Spinal cord (tissue), 9 donors: ENCODE measurements at regions not wholly inside any gene's neighbourhood (a gene's known extent, or its start where the extent isn't known, plus 50 kb on each side); places are given as distances from the start of the nearest gene placed in this dataset.
"Not testable (repeated sequence)": the region's sequence is repeated elsewhere in the genome, so short reads cannot be mapped to it uniquely, and the experiment has no call there.

Source experiments
- DNase-seq, 6 donors: peaks; one replicate each; pipeline versions ENCODE4 v3.0.0 to v3.0.0-alpha.2; 2013 to 2015; ENCODE audit warnings: low spot score in 6 of 6, low read depth in 4 of 6
- H3K27ac ChIP-seq: one replicate; pipeline ENCODE4 v1.5.1; 2013; ENCODE audit warnings: low read depth, low read length, control low read depth
- H3K27me3 ChIP-seq: one replicate; pipeline ENCODE4 v1.6.1; 2013; ENCODE audit warnings: low read length; ENCODE audit not compliant: control insufficient read depth, insufficient read depth
- H3K36me3 ChIP-seq: one replicate; pipeline ENCODE4 v1.6.1; 2013; ENCODE audit warnings: low read length; ENCODE audit not compliant: control insufficient read depth, insufficient read depth
- H3K4me1 ChIP-seq: one replicate; pipeline ENCODE4 v1.6.1; 2013; ENCODE audit warnings: low read length; ENCODE audit not compliant: control insufficient read depth, insufficient read depth
- H3K4me3 ChIP-seq: one replicate; pipeline ENCODE4 v1.5.1; 2013; ENCODE audit warnings: low read depth, low read length, control low read depth
- H3K9me3 ChIP-seq: one replicate; pipeline ENCODE4 v1.6.1; 2013; ENCODE audit warnings: low read length; ENCODE audit not compliant: control insufficient read depth, insufficient read depth
- WGBS: methylation state at CpG from one replicate; pipeline ENCODE4 v1.1.5; 2013; ENCODE audit warnings: missing lambda C conversion rate; ENCODE audit not compliant: insufficient coverage; 5-methylcytosine and 5-hydroxymethylcytosine counted together
- donor health status: healthy.

DNA sequence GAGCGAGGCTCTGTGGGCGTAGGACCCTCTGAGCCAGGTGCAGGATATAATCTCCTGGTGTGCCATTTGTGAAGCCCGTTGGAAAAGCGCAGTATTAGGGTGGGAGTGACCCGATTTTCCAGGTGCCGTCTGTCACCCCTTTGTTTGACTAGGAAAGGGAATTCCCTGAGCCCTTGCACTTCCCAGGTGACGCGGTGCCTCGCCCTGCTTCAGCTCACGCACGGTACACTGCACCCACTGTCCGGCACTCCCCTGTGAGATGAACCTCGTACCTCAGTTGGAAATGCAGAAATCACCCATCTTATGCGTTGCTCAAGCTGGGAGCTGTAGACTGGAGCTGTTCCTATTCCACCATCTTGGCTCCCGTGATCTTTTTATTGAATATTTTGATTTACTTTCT is 576.0 kb upstream of the CPEB2 start:
- H3K27ac ChIP-seq, H3K9me3 ChIP-seq, H3K36me3 ChIP-seq, DNase-seq, H3K4me3 ChIP-seq, H3K4me1 ChIP-seq, H3K27me3 ChIP-seq: not testable (repeated sequence)
- WGBS: 97% methylated on average over 14 of the region's 15 CpGs

DNA sequence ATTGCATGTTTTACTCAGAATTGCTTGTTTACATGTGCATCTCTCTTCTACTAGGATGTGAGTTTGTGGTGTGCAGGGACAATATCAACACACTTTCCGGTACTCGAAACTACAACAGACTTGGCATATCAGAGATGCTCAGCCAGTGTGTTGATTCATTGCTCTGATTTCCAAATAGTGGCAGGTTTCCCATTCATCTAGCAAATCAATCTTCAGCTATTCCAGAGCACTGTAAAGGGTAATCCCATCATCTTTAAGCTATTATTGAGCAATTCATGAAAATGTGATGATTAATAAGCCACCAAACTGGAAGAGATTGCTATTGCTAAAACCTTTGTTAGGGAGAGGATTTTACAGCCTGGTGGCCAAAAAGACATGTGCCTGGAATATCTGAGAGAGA is 574.2 kb upstream of the CPEB2 start:
- Histone ChIP-seq H3K4me1 (no peaks in the 10 kb centered on the region), H3K9me3 (no peaks in the 10 kb centered on the region), H3K27ac (no peak overlapping the region), H3K4me3 (no peak overlapping the region), H3K27me3 (no peaks in the 10 kb centered on the region), H3K36me3 (no peaks in the 10 kb centered on the region)
- 100% methylated on average over 2 of the region's 2 CpGs for WGBS
- DNase-seq: peak in 1 of 6 donors; percentile 50

DNA sequence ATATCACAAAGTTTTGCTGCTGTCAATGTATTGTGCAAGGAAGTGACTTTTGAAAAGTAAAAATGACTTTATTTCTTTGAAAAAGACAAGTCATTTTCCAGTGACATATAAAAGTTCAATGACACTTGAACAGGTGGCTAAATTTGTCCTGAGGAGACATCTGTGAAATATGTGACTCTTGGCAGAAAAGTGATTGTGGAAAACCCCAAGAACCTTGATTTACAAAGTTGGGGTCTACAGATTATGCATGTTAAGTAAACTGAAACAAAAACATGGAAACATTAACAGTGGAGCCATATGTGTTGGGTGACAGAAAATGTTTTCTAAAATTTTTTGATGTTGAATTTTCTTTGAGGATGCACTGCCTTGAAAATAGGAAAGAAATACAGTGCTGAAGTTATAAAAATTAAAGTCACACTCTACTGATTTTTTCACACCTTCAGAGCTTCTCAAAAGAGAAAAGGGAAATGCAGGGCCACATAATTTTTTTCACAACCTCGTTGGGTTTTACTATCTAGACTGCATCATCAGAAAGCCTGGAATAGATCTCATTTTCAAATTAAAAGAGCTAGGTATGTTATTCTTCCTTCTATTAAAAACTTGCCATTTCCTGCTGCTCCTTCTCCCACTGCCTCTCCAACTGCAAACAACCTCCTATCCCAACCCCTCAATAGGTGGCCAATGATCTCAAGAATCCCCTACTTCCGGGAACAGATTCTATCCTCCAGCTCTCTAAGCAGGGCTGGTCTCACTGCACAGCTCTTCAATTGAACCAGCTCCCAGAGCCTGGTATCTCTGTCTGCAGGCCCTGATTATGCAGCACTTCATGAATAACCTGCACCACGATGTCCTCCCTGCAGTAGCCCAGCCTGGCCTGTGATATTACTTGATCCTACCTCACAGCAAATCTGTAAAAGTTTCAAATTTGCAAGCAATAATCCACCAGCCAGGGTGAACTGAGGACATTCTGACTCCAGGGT is 570.8 kb upstream of the CPEB2 start:
- WGBS: 39% methylated on average over 2 of the region's 3 CpGs
- Histone ChIP-seq H3K4me3 (no peak overlapping the region), H3K27ac (no peak overlapping the region), H3K9me3 (no peaks in the 10 kb centered on the region), H3K27me3 (no peaks in the 10 kb centered on the region), H3K36me3 (no peaks in the 10 kb centered on the region), H3K4me1 (no peaks in the 10 kb centered on the region)
- no peak for DNase-seq

DNA sequence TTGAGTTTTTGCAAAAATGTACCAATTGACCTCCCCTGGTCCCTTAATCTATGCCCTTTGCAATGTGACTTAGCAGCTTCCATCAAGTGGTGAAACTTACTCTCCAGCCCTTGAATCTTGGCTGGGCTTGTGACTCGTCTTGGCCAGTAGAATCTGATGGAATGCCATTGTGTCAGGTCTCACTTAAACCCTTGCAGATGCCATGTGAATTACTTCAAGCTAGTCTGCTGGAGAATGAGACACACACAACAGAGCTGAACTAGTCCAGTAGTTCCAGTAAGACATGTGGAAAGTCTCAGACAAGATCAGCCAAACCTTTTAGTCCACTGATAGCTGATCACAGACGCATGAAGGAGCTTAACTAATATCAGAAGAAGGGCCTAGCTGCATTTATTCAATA is 567.8 kb upstream of the CPEB2 start:
- Histone ChIP-seq H3K9me3 (no peaks in the 10 kb centered on the region), H3K4me3 (no peak overlapping the region), H3K27me3 (no peaks in the 10 kb centered on the region), H3K27ac (no peak overlapping the region), H3K4me1 (no peaks in the 10 kb centered on the region), H3K36me3 (no peaks in the 10 kb centered on the region)
- DNase-seq: no peak
- 100% methylated on average over 1 of the region's 2 CpGs for WGBS

DNA sequence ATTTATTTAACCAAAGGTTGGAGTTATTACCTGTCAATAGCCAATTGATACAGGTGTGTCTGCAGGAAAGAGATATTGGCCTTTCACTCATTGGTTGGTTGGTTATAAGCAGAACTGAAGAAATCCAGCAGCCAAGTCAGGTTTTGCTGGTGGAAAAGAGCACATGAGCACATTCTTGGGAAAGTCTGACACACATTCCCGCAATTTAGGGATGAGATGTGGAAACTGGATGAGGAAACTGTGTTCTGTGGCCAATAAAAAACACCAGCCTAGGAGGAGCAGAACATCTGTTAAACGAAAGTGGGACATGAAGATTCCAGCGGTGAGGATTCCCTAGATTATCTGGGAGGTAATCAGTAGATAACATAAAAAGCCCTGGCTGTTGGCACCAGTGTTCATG is 567.4 kb upstream of the CPEB2 start:
- DNase-seq: no peak
- Histone ChIP-seq H3K36me3 (no peaks in the 10 kb centered on the region), H3K4me1 (no peaks in the 10 kb centered on the region), H3K4me3 (no peak overlapping the region), H3K9me3 (no peaks in the 10 kb centered on the region), H3K27me3 (no peaks in the 10 kb centered on the region), H3K27ac (no peak overlapping the region)
- 100% methylated on average over 1 of the region's 3 CpGs for WGBS

DNA sequence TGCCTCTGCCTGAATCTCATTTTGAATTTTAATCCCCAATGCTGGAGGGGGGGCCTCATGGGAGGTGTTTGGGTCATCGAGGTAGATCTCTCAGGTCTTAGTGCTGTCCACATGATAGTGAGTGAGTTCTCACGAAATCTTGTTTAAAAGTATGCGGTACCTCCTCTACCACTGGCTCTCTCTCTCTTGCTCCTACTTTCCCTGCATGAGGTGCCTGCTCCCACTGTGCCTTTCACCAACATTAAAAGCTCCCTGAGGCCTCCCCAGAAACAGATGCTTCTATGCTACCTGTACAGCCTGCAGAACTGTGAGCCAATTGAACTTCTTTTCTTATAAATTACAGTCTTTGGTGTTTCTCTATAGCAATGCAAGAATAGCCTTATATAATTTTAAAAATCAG is 560.7 kb upstream of the CPEB2 start:
- no peaks in the 10 kb centered on the region for H3K9me3 ChIP-seq
- no peak overlapping the region for H3K27ac ChIP-seq
- no peaks in the 10 kb centered on the region for H3K27me3 ChIP-seq
- no peak for DNase-seq
- H3K4me1 ChIP-seq: no peaks in the 10 kb centered on the region
- no CpG with 5 or more reads among the region's 3 CpGs for WGBS
- H3K4me3 ChIP-seq: no peak overlapping the region
- H3K36me3 ChIP-seq: no peaks in the 10 kb centered on the region

DNA sequence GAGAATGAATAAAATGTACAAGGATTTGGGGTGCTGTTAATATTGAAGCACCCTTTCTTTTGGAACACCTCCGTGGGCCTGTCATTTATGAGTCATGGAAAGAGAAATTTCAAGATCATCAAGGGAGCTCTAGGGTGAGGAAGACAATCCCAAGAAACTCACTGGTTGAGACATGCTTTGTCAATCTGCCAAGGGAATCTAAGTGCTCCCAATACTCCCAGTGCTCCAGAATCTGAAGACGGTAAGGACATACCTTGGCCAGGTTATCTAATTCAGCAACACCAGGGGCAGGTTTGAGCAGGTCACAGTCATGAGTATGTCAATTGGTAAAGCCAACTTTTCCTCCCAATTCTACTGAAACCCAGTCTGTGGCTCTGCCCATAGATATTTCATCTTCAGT is 556.4 kb upstream of the CPEB2 start:
- Histone ChIP-seq H3K27ac (no peak overlapping the region), H3K4me3 (no peak overlapping the region), H3K4me1 (no peaks in the 10 kb centered on the region), H3K27me3 (no peaks in the 10 kb centered on the region), H3K9me3 (no peaks in the 10 kb centered on the region), H3K36me3 (no peaks in the 10 kb centered on the region)
- no peak for DNase-seq
- WGBS: 100% methylated on average over 2 of the region's 2 CpGs

DNA sequence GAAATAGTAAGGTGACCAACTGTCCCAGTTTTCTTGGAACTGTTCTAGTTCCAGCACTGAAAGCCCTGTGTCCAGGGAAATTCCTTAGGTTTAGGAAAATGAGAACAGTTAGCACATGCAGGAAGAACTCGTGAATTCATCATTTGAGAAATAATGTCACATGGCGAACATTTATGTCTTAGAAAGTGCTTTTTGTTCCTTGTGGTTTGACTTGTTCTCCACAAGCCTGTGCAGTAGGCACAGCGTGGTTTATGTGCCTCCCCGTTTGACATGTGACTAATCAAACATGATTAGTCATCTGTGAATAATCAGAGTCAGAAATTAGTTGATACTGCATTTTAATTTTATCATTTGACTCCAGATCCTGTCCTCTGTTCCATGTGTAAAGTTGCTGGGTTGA is 556.0 kb upstream of the CPEB2 start:
- H3K36me3 ChIP-seq: no peaks in the 10 kb centered on the region
- no peak for DNase-seq
- H3K4me1 ChIP-seq: no peaks in the 10 kb centered on the region
- no peak overlapping the region for H3K27ac ChIP-seq
- 100% methylated on average over 2 of the region's 4 CpGs for WGBS
- H3K9me3 ChIP-seq: no peaks in the 10 kb centered on the region
- no peaks in the 10 kb centered on the region for H3K27me3 ChIP-seq
- no peak overlapping the region for H3K4me3 ChIP-seq

DNA sequence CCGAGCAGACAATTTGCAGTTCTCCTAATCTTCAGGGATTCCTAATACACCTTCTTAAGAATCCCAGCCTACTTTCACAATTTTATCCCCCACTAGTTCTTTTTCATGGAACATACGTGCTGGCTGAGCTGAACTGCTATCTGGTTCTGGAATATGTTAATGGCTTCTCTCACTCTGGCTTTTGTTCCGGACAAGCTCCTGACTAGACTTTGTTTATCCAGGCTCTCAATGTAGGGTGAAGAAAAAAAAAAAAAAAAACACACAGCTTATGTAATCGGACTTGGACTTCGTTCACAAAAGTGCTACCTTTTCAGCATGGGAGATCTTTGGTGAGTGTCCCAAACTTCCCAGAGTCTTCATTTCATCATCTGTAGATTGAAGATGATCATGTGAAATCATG is 555.4 kb upstream of the CPEB2 start:
- Histone ChIP-seq H3K36me3 (no peaks in the 10 kb centered on the region), H3K4me3 (no peak overlapping the region), H3K27ac (no peak overlapping the region), H3K4me1 (no peaks in the 10 kb centered on the region), H3K9me3 (no peaks in the 10 kb centered on the region), H3K27me3 (no peaks in the 10 kb centered on the region)
- WGBS: 0% methylated on average over 1 of the region's 5 CpGs
- no peak for DNase-seq

DNA sequence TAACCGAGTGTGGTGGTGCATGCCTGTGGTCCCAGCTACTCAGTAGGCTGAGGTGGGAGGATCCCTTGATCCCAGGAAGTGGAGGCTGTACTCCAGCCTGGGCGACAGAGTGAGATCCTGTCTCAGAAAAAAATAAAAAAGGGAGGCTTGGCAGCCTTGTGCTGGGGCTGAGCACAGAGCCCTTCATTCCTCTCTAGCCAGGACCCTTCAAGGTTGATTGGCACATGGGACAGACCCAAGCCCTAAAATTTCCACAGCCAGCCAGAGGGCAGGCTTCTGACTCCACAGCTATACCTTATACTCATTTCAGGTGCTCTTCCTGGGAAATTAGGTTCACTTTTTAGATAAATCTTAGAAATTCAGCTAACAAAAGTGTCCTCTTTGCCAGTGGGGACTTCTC is 553.0 kb upstream of the CPEB2 start:
- Histone ChIP-seq H3K4me3 (no peak overlapping the region), H3K27me3 (no peaks in the 10 kb centered on the region), H3K9me3 (no peaks in the 10 kb centered on the region), H3K36me3 (no peaks in the 10 kb centered on the region), H3K27ac (no peak overlapping the region), H3K4me1 (no peaks in the 10 kb centered on the region)
- DNase-seq: no peak
- 92% methylated on average over 1 of the region's 2 CpGs for WGBS
